PC-3 (cell line): ENCODE measurements at regions not wholly inside any gene's neighbourhood (a gene's known extent, or its start where the extent isn't known, plus 50 kb on each side); places are given as distances from the start of the nearest gene placed in this dataset.
A peak's percentile ranks its signal among the peaks of the same experiment; 100 is the strongest.

ENCODE experiments used
- ATAC-seq: fragments of 200-7000 bp; cut with Tn5 transposase; 2 replicates; pipeline ENCODE4 v1.9.1; 2020; ENCODE audit warnings: mild to moderate bottlenecking, moderate library complexity
- BruUV-seq: library from RNA; stranded (reverse); fragments of 400-500 nt; replicated peaks from 2 replicates; lab custom pipeline; 2021; lab: Mats Ljungman, UMichigan
- CTCF ChIA-PET: fragments of 300-600 bp; sonication (Branson Sonifier 250); formaldehyde crosslinking; loops from one replicate; lab custom pipeline; 2022; ENCODE audit warnings: antibody characterized with exemption; lab: Charles Lee
- POLR2A ChIA-PET: fragments of 300-600 bp; sonication (Branson Sonifier 250); formaldehyde crosslinking; loops from one replicate; lab custom pipeline; 2022; ENCODE audit warnings: antibody characterized with exemption; ENCODE audit not compliant: unreplicated experiment; lab: Charles Lee
- DNase-seq: peaks from one replicate; pipeline ENCODE4 v3.0.0-alpha.2; 2015
- H2AFZ ChIP-seq: fragments of 300-600 bp; sonication (generic); 2 replicates; pipeline ENCODE4 v1.6.0; 2016; ENCODE audit warnings: antibody characterized with exemption, low read length
- H3F3A ChIP-seq: fragments of 300-600 bp; sonication (generic); one replicate; pipeline ENCODE4 v1.6.0; 2017; ENCODE audit warnings: antibody characterized with exemption, low read length, control low read depth, mild to moderate bottlenecking; ENCODE audit not compliant: unreplicated experiment
- H3K27ac ChIP-seq: fragments of 300-600 bp; sonication (generic); 2 replicates; pipeline ENCODE4 v1.5.1; 2016; ENCODE audit warnings: mild to moderate bottlenecking, low read length
- H3K27me3 ChIP-seq: fragments of 300-600 bp; sonication (generic); 2 replicates; pipeline ENCODE4 v1.6.1; 2016; ENCODE audit warnings: low read length, mixed read lengths
- H3K36me3 ChIP-seq: fragments of 300-600 bp; sonication (generic); 2 replicates; pipeline ENCODE4 v1.6.1; 2016; ENCODE audit warnings: low read depth, mixed run types, low read length, mixed read lengths
- H3K4me1 ChIP-seq: fragments of 300-600 bp; sonication (generic); 2 replicates; pipeline ENCODE4 v1.5.1; 2016; ENCODE audit warnings: low read length; ENCODE audit not compliant: insufficient read depth
- H3K4me2 ChIP-seq: fragments of 300-600 bp; sonication (generic); 2 replicates; pipeline ENCODE4 v1.6.0; 2016; ENCODE audit warnings: low read length
- H3K4me3 ChIP-seq: fragments of 300-600 bp; sonication (generic); 2 replicates; pipeline ENCODE4 v1.5.1; 2016; ENCODE audit warnings: mild to moderate bottlenecking, low read length, mixed read lengths
- H3K79me2 ChIP-seq: fragments of 300-600 bp; sonication (generic); 2 replicates; pipeline ENCODE4 v1.6.1; 2017; ENCODE audit warnings: low read length, mixed read lengths
- H3K9ac ChIP-seq: fragments of 300-600 bp; sonication (generic); 2 replicates; pipeline ENCODE4 v1.6.0; 2016; ENCODE audit warnings: mild to moderate bottlenecking, low read length
- H3K9me2 ChIP-seq: fragments of 300-600 bp; sonication (generic); replicated peaks from 2 replicates; pipeline ENCODE4 v1.6.1; 2016; ENCODE audit warnings: mixed run types, low read length, mixed read lengths
- H3K9me3 ChIP-seq: fragments of 300-600 bp; sonication (generic); 2 replicates; pipeline ENCODE4 v1.6.1; 2016; ENCODE audit warnings: low read length, mixed read lengths
- H4K20me1 ChIP-seq: fragments of 300-600 bp; sonication (generic); 2 replicates; pipeline ENCODE4 v1.6.1; 2016; ENCODE audit warnings: low read length, mixed read lengths
- EZH2 ChIP-seq: fragments of 300-600 bp; sonication (generic); IDR thresholded peaks from one replicate; pipeline ENCODE4 v1.6.1; 2017; ENCODE audit warnings: antibody characterized with exemption, mild to moderate bottlenecking, low read length; ENCODE audit not compliant: unreplicated experiment
- EZH2phosphoT487 ChIP-seq: fragments of 300-600 bp; sonication (generic); IDR thresholded peaks from 2 replicates; pipeline ENCODE4 v1.6.1; 2018; ENCODE audit warnings: mild to moderate bottlenecking, antibody characterized with exemption, low read length, borderline replicate concordance
- intact Hi-C: fragments of 100-400 bp; cut with micrococcal nuclease; formaldehyde crosslinking; loops from 2 replicates; pipeline ENCODE4 v1.9.0; 2023
- TF ChIP-seq, protein P1 (sequence below): fragments of 300-600 bp; sonication (generic); conservative IDR thresholded peaks from 2 replicates; pipeline ENCODE4 v1.5.1; 2017; ENCODE audit warnings: antibody characterized with exemption, low read depth, mild to moderate bottlenecking, low read length

DNA sequence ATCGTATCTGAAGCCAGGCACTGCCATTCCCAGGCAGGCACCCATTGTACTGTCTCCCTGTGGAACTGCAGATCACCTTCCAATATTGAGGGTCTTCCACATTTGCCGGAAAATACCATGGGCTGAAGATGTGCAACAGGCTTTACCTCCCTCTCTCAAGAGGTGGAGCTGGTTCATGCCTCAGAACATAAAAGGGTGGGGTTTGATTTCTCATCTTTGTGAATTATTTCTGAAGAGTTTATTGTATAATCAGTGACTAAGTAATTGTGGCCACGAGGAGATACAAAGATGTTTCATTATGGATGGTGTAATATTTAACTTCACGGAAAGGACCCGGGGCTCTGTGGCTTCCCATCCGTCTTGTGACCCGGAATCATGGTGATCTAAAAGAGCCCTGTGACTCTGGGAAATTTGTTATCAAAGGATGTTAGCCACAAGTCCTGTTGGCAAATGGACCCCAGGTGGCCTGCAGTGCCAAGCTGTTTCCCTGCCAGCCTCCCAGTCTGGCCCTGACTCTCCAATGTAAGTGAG lies 230.5 kb downstream of the LACC1 start:
- H3K9me2 ChIP-seq: no peaks in the 10 kb centered on the region
- ChIA-PET CTCF (no interaction called here), POLR2A (no interaction called here)
- H3K27me3 ChIP-seq: no peaks in the 10 kb centered on the region
- no peak overlapping the region for H2AFZ ChIP-seq
- TF ChIP-seq EZH2: no peak
- H3K4me1 ChIP-seq: peaks cover 28% of the 10 kb centered on the region
- H3K27ac ChIP-seq: peak overlapping the region; percentile 67
- no peak overlapping the region for H3K4me3 ChIP-seq
- intact Hi-C loops: no loop called here
- H3K9ac ChIP-seq: peak overlapping the region; percentile 28; the same call in 1 of the 2 replicates
- no peaks in the 10 kb centered on the region for H3F3A ChIP-seq
- no TSS peak for BruUV-seq
- H4K20me1 ChIP-seq: no peaks in the 10 kb centered on the region
- DNase-seq (peak; percentile 56), ATAC-seq (peak; percentile 68)
- no peaks in the 10 kb centered on the region for H3K79me2 ChIP-seq
- H3K36me3 ChIP-seq: no peaks in the 10 kb centered on the region
- no peak overlapping the region for H3K4me2 ChIP-seq
- H3K9me3 ChIP-seq: no peaks in the 10 kb centered on the region

DNA sequence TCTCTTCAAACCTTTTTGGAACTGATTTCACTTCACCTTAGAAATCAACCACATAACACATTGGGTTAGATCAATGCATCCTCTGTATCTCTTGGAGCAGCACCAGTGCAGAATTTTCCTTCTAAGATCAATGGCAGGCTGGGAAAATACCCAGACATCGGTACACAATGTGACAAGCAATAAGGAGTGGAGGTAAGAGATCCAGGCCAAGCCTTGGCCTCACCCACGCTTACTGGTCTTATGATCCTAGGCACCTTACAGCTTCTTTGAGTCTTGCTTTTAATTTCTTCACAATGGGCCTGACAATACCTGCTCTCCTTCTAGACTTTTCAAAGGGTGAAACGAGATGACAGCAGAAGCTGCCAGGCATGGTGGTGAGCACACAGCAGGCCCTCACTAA lies 232.0 kb downstream of the LACC1 start:
- no TSS peak for BruUV-seq
- TF ChIP-seq EZH2phosphoT487 (no peak), EZH2 (no peak)
- TF ChIP-seq, protein P1, sequence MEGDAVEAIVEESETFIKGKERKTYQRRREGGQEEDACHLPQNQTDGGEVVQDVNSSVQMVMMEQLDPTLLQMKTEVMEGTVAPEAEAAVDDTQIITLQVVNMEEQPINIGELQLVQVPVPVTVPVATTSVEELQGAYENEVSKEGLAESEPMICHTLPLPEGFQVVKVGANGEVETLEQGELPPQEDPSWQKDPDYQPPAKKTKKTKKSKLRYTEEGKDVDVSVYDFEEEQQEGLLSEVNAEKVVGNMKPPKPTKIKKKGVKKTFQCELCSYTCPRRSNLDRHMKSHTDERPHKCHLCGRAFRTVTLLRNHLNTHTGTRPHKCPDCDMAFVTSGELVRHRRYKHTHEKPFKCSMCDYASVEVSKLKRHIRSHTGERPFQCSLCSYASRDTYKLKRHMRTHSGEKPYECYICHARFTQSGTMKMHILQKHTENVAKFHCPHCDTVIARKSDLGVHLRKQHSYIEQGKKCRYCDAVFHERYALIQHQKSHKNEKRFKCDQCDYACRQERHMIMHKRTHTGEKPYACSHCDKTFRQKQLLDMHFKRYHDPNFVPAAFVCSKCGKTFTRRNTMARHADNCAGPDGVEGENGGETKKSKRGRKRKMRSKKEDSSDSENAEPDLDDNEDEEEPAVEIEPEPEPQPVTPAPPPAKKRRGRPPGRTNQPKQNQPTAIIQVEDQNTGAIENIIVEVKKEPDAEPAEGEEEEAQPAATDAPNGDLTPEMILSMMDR: no peak

DNA sequence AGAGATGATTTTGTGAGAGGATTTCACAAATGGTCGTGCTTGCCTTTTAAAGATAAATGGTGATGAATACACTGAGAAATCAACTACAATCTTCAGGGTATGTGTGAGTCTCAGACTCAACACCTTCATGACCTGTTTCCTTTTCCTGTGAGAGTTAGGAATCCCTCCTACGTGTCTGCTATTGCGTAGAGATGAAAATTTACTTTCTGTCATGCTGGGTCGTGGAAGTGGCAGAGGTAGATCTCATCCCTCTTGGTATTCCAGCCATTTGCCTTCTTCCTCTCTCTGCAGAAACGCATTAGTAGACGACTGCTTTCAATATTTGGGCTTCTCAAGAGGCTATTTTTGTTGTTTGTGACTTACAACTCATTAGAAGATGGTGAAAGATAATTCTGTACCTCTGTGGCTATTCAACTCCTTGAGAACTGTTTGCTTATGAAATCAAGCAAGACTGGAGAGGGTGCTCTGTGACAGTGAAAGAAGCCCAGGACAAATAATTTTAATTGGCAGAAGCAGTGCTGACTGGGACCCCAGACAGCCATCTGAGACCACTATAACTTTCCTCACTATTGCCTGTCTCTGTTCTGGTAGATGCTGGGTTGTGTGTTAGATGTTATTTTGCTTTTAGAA lies 233.1 kb downstream of the LACC1 start:
- Histone ChIP-seq H3K27me3 (no peaks in the 10 kb centered on the region), H3K9me2 (no peaks in the 10 kb centered on the region), H3K36me3 (no peaks in the 10 kb centered on the region), H3K79me2 (no peaks in the 10 kb centered on the region), H3F3A (no peaks in the 10 kb centered on the region), H2AFZ (no peak overlapping the region), H3K4me3 (no peak overlapping the region), H3K4me2 (no peak overlapping the region), H3K9me3 (no peaks in the 10 kb centered on the region), H3K27ac (no peak overlapping the region), H3K4me1 (peaks cover 23% of the 10 kb centered on the region), H3K9ac (no peak overlapping the region), H4K20me1 (no peaks in the 10 kb centered on the region)
- DNase-seq (no peak), ATAC-seq (no peak)
- BruUV-seq: no TSS peak
- ChIA-PET CTCF (no interaction called here), POLR2A (no interaction called here)
- TF ChIP-seq EZH2 (no peak), EZH2phosphoT487 (no peak)
- TF ChIP-seq, protein P1: no peak
- intact Hi-C loops: no loop called here

More for the DNA sequence above, 232.0 kb downstream of the LACC1 start:
- Histone ChIP-seq H3F3A (no peaks in the 10 kb centered on the region), H3K27me3 (no peaks in the 10 kb centered on the region), H3K36me3 (no peaks in the 10 kb centered on the region), H3K4me3 (no peak overlapping the region), H3K79me2 (no peaks in the 10 kb centered on the region), H3K9me3 (no peaks in the 10 kb centered on the region), H3K9ac (no peak overlapping the region), H3K4me1 (peaks cover 28% of the 10 kb centered on the region), H4K20me1 (no peaks in the 10 kb centered on the region), H3K9me2 (no peaks in the 10 kb centered on the region), H2AFZ (no peak overlapping the region), H3K4me2 (no peak overlapping the region), H3K27ac (no peak overlapping the region)
- ChIA-PET CTCF (no interaction called here), POLR2A (interaction anchor here (0.6 kb wide), 1 partner anchor 1023 kb away, joined by 4 read pairs; no protein-coding TSS in a partner anchor)
- DNase-seq (no peak), ATAC-seq (no peak)
- intact Hi-C loops: no loop called here
